K562 (cell line): ENCODE measurements at regions not wholly inside any gene's neighbourhood (a gene's known extent, or its start where the extent isn't known, plus 50 kb on each side); places are given as distances from the start of the nearest gene placed in this dataset.

Source experiments
- CTCF ChIP-seq, 3 experiments: IDR thresholded peaks in 2 of 3; conservative IDR thresholded peaks in 1 of 3; 2 replicates each; pipeline ENCODE4 v1.5.1; 2011 to 2012; ENCODE audit warnings: low read length in 3 of 3, mild to moderate bottlenecking in 3 of 3, control low read depth in 2 of 3, improper control_type of control experiment in 1 of 3, inconsistent platforms in 1 of 3, low read depth in 1 of 3, mixed read lengths in 1 of 3, moderate library complexity in 1 of 3; ENCODE audit not compliant: insufficient read depth in 2 of 3
- ETV6 ChIP-seq, 3 experiments: fragments of 150-350 bp in 1 of 3; sonication (generic) in 1 of 3; formaldehyde crosslinking in 1 of 3; IDR thresholded peaks; 2 replicates each; pipeline versions ENCODE4 v1.6.1 to v1.8.0; 2014 to 2022; ENCODE audit warnings: borderline replicate concordance in 2 of 3, low read depth in 2 of 3, antibody characterized with exemption in 1 of 3, low read length in 1 of 3, mild to moderate bottlenecking in 1 of 3, missing genetic modification reagents in 1 of 3
- STAT5B ChIP-seq: fragments of 250-450 bp; sonication (Bioruptor Pico); IDR thresholded peaks from 2 replicates; pipeline ENCODE4 v1.8.0; 2021; ENCODE audit warnings: mild to moderate bottlenecking, inconsistent platforms
- YY1 ChIP-seq, 3 experiments: IDR thresholded peaks; 2 replicates each; pipeline ENCODE4 v1.6.1; 2011; ENCODE audit warnings: low read length in 2 of 3, mild to moderate bottlenecking in 2 of 3, moderate library complexity in 2 of 3, borderline replicate concordance in 1 of 3, control low read depth in 1 of 3, low read depth in 1 of 3; ENCODE audit not compliant: insufficient read depth in 3 of 3, insufficient replicate concordance in 2 of 3, control insufficient read depth in 1 of 3, insufficient read length in 1 of 3; ENCODE audit errors: extremely low read depth in 1 of 3

- TF ChIP-seq CTCF (IDR thresholded peaks at IDR 0.05 in 2 of 3, conservative IDR thresholded peaks at IDR 0.05 in 1 of 3; ENCODE audit: insufficient read depth in 2 of 3, low read depth in 1 of 3, low read length in 3 of 3), result no peak
- no peak for TF ChIP-seq STAT5B
- no peak for TF ChIP-seq YY1 (IDR thresholded peaks at IDR 0.05; ENCODE audit: borderline replicate concordance in 1 of 3, control insufficient read depth in 1 of 3, extremely low read depth in 1 of 3, insufficient read depth in 3 of 3, insufficient read length in 1 of 3, insufficient replicate concordance in 2 of 3, low read depth in 1 of 3, low read length in 2 of 3)
- TF ChIP-seq ETV6 (IDR thresholded peaks at IDR 0.05; ENCODE audit: borderline replicate concordance in 1 of 2, low read depth in 2 of 2, low read length in 1 of 2), result no peak
- TF ChIP-seq ETV6 (CRISPR knock-in tag; IDR thresholded peaks at IDR 0.05; ENCODE audit: borderline replicate concordance), result no peak
Observed at GRCh38 chr2:40886100-40886499, 434.2 kb upstream of the SLC8A1 start.
